Activated naive CD8-positive, alpha-beta T cell treated with anti-CD3 and anti-CD28 coated beads, Interleukin-2, amount 50 U/mL, for 24 hours (primary cell): ENCODE measurements at regions not wholly inside any gene's neighbourhood (a gene's known extent, or its start where the extent isn't known, plus 50 kb on each side); places are given as distances from the start of the nearest gene placed in this dataset.

Source experiments
- ATAC-seq: fragments of 150-1000 bp; cut with Tn5 transposase; one replicate; pipeline ENCODE4 v1.10.0; 2021
- DNase-seq: peaks from one replicate; pipeline ENCODE4 v3.0.0; 2021
- H3K27ac Mint-ChIP-seq: one replicate; pipeline ENCODE4 v1.8.0; 2021; ENCODE audit warnings: mild to moderate bottlenecking, mixed read lengths
- H3K27me3 Mint-ChIP-seq: one replicate; pipeline ENCODE4 v1.8.0; 2021; ENCODE audit warnings: mixed read lengths
- H3K36me3 Mint-ChIP-seq: one replicate; pipeline ENCODE4 v1.8.0; 2021; ENCODE audit warnings: low read depth, mixed read lengths
- H3K4me1 Mint-ChIP-seq: one replicate; pipeline ENCODE4 v1.8.0; 2021; ENCODE audit warnings: mixed read lengths
- H3K4me3 Mint-ChIP-seq: one replicate; pipeline ENCODE4 v1.8.0; 2021; ENCODE audit warnings: mild to moderate bottlenecking, moderate library complexity, mixed read lengths
- H3K9me3 Mint-ChIP-seq: one replicate; pipeline ENCODE4 v1.8.0; 2021; ENCODE audit warnings: mixed read lengths

DNA sequence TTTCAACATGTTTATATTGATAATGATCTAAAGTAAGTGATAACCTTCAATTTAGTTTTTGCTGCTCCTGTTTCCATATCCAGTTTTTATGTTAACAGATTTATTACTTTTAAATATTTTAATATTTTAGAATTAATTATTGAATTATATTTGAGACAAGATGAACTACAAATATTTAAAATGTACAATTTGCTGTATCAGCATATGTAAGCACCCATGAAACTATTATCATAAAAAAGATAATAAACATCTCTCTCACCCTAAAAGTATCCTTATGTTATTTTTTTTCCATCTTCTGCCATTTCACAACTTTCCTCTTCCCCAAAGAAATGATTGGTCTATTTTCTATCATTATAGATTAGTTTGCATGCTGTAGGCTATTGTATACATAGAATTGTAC lies 1426.6 kb upstream of the PRR20A start:
- Mint-ChIP-seq H3K27ac (no peak overlapping the region), H3K9me3 (peaks cover 16% of the 10 kb centered on the region), H3K27me3 (no peaks in the 10 kb centered on the region), H3K36me3 (no peaks in the 10 kb centered on the region), H3K4me3 (no peak overlapping the region), H3K4me1 (no peaks in the 10 kb centered on the region)
- ATAC-seq (no peak), DNase-seq (no peak)

DNA sequence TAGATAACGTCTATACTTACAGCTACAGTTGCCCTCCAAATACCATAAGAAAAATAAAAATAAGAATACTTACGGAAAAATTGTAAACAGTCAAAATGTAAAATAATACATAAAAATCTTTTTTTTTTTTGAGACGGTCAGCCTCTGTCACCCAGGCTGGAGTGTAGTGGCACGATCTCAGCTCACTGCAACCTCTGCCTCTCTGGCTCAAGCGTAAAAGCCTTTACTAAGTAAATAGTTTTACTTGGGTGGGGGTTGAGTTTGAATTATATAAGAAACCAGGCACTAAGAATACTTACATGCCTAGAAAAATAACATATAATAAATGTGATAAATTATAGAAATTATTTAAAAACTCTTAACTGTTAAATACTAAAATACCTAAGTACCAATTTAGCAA lies 1413.0 kb upstream of the PRR20A start:
- peaks cover 16% of the 10 kb centered on the region for H3K9me3 Mint-ChIP-seq
- H3K27ac Mint-ChIP-seq = no peak overlapping the region
- DNase-seq (no peak), ATAC-seq (no peak)
- H3K4me3 Mint-ChIP-seq = no peak overlapping the region
- no peaks in the 10 kb centered on the region for H3K36me3 Mint-ChIP-seq
- H3K4me1 Mint-ChIP-seq = no peaks in the 10 kb centered on the region
- no peaks in the 10 kb centered on the region for H3K27me3 Mint-ChIP-seq

DNA sequence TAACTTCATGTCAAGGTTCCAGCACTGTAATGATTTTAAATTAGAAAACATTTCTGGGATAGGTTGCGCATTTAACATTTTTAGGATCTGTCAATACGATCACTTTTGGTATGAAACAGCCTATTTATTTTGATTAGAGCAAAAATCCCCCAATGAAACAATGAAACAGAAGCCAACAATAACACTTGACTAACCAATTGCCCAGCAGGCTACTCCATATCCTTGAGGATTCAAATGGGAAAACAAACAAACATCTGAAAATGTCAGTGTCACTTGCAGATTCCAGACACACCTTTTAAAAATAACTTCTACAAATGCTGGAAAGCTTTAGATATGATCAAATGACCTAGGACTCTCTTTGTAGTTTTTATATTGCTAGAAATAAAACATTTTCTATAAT lies 1412.5 kb upstream of the PRR20A start:
- H3K27me3 Mint-ChIP-seq = no peaks in the 10 kb centered on the region
- no peaks in the 10 kb centered on the region for H3K36me3 Mint-ChIP-seq

DNA sequence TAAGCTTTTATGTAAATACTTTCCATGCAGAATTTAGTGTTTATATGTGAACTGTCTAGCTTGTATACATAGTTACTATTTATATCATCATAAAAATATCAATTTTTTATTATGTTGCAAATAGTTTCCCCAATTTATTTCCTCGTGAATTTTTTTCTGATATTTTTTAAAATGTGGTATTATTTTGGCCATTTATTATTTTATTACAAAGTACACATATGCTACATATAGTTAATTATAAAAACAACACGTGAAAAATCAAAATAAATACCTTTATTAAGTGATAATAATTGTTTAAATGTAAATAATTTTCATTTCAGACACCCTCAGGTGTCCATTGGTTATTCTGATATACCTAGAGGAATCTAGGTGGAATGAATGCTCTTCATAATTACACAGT lies 1394.9 kb upstream of the PRR20A start:
- Mint-ChIP-seq H3K4me3 (no peak overlapping the region), H3K27ac (no peak overlapping the region), H3K36me3 (no peaks in the 10 kb centered on the region), H3K9me3 (peaks cover 6% of the 10 kb centered on the region), H3K4me1 (no peaks in the 10 kb centered on the region), H3K27me3 (no peaks in the 10 kb centered on the region)
- ATAC-seq (no peak), DNase-seq (no peak)

More for the DNA sequence above, 1412.5 kb upstream of the PRR20A start:
- DNase-seq (no peak), ATAC-seq (no peak)
- peaks cover 20% of the 10 kb centered on the region for H3K9me3 Mint-ChIP-seq
- no peak overlapping the region for H3K27ac Mint-ChIP-seq
- H3K4me1 Mint-ChIP-seq = no peaks in the 10 kb centered on the region
- H3K4me3 Mint-ChIP-seq = no peak overlapping the region

DNA sequence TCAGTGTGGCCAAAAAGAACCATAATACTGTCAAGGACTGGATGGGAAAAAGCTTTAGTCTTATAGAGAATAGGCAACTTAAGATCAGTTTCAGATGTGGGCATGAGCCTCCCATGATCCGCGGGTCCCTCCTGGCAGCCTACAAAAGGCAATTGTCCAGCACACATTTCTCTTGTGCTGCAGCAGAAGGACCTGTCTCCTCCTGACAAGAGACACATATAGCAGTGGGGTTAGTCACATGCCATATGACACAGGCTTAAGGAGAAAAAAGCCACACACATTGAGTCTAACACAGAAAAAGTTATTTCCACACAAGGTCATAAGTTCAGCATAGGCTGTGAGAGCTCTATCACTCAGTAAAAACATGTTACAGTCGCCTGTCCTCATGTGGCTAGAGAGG lies 1378.7 kb upstream of the PRR20A start:
- no peak overlapping the region for H3K27ac Mint-ChIP-seq
- no peak overlapping the region for H3K4me3 Mint-ChIP-seq
- H3K27me3 Mint-ChIP-seq = no peaks in the 10 kb centered on the region
- DNase-seq = no peak
- no peaks in the 10 kb centered on the region for H3K36me3 Mint-ChIP-seq
- no peaks in the 10 kb centered on the region for H3K4me1 Mint-ChIP-seq
- peaks cover 6% of the 10 kb centered on the region for H3K9me3 Mint-ChIP-seq
- no peak for ATAC-seq

DNA sequence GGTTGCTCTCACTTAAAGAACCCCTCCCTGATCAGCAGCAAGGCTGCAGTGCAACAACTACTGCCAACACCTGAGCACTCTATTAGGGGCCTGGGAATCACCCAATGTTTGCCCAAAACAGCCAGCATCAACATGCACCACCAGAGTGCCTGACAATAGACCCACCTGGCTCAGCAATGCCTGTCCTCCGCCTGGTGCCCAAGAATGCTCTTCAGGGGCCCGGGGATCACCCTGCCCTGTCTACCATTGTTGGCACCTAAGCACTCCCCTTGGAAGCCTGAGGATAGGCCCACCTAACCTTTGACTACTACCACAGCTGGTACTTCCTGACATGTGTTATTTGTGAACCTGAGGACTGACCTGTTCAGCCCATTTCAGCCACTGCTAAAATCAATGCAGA lies 1363.1 kb upstream of the PRR20A start:
- H3K4me3 Mint-ChIP-seq = no peak overlapping the region
- H3K36me3 Mint-ChIP-seq = no peaks in the 10 kb centered on the region
- ATAC-seq = no peak
- H3K27me3 Mint-ChIP-seq = no peaks in the 10 kb centered on the region
- peaks cover 12% of the 10 kb centered on the region for H3K9me3 Mint-ChIP-seq
- no peaks in the 10 kb centered on the region for H3K4me1 Mint-ChIP-seq
- H3K27ac Mint-ChIP-seq = no peak overlapping the region
- DNase-seq = no peak

DNA sequence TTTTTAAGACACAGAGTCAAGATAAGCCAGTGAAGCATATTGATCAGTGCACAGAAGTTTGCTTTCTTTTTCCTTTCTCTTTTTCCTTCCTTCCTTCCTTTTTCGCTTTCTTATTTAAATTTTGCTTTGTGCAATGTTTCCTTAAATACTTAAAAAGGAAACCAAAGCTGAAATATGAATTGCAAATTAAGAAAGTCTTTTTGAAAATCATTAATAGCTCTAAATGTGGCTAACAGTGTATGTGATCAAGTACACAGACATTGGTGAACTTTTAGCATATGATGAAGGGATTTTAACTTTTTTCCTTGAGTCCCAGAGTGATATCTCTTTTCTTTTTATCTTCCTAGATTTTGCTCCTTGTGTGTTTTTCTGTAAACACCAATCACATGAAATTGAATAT lies 1356.9 kb upstream of the PRR20A start:
- Mint-ChIP-seq H3K27ac (no peak overlapping the region), H3K9me3 (peaks cover 4% of the 10 kb centered on the region), H3K4me3 (no peak overlapping the region), H3K4me1 (no peaks in the 10 kb centered on the region), H3K36me3 (no peaks in the 10 kb centered on the region), H3K27me3 (no peaks in the 10 kb centered on the region)
- DNase-seq (no peak), ATAC-seq (no peak)

DNA sequence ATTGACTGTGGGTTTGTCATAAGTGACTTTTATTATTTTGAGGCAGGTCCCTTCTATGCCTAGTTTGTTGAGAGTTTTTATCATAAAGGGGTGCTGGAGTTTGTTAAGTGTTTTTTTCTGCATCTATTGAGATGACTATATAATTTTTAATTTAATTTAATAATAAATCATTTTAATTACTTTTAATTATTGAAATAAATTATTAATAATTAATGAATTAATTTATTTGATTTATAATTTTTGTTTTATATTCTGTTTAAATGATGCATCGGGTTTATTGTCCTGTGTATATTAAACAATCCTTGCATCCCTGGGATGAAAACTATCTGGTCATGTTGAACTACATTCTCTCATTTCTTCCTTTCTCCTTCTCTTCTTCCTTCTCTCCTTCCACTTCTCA lies 1352.2 kb upstream of the PRR20A start:
- Mint-ChIP-seq H3K36me3 (no peaks in the 10 kb centered on the region), H3K27ac (no peak overlapping the region)

DNA sequence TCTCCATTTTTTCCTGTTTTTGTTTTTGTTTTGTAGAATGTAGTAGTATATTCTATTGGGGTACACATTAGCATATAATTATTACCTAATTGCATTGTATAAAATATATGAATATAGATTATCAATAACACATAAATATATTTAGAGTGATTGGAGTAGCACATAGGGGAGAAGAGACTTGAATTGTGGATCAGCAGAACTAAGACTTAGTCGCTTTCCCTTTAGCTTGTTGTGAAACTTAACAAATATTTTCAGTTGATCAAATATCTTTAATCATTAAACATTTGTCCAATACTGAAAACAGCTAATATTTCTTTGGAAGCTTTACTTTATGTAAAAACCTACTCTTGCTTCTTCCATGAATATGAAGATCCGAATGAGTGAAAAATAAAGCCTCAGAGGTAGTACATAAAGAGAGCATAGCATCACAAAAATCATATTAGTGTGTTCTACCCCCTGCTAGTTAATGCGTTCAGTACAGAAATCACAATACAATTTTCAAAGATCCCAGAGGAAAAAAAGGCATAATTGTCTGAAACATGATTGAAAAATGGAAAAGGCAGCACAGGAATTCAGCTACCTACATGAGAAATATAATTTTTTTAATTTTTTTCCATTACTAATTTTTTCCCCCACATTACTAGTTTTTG lies 1348.0 kb upstream of the PRR20A start:
- Mint-ChIP-seq H3K27me3 (no peaks in the 10 kb centered on the region), H3K36me3 (no peaks in the 10 kb centered on the region), H3K4me3 (no peak overlapping the region), H3K9me3 (peaks cover 4% of the 10 kb centered on the region), H3K27ac (no peak overlapping the region), H3K4me1 (no peaks in the 10 kb centered on the region)
- ATAC-seq (no peak), DNase-seq (no peak)

More for the DNA sequence above, 1352.2 kb upstream of the PRR20A start:
- Mint-ChIP-seq H3K27me3 (no peaks in the 10 kb centered on the region), H3K4me1 (no peaks in the 10 kb centered on the region), H3K9me3 (peaks cover 4% of the 10 kb centered on the region), H3K4me3 (no peak overlapping the region)
- ATAC-seq (no peak), DNase-seq (no peak)

DNA sequence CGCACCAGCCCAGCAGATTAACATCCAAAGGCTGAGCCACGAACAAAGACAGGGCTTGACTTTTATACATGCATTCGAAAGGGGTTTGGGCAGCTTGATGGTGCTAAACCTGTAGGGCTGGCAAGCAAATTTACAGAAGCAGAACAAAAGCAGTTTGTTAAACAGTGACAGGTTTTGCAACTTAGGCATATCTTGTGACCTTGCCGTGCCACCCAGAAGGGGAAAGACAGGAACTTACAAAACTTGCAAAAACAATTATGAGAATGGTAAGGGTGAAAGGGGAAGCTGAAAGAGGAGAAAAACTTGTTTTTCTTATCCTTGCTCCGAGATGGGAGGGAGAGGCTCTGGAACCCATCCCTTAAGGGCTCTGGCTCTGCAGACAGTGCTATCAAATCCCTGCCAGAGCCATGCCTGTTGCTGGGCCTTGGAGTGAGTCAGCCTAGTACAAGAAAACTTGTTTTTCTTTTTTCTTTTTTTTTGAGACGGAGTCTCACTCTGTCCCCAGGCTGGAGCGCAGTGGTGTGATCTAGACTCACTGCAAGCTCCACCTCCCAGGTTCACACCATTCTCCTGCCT lies 1325.2 kb upstream of the PRR20A start:
- no peaks in the 10 kb centered on the region for H3K27me3 Mint-ChIP-seq
- DNase-seq (no peak), ATAC-seq (no peak)
- no peak overlapping the region for H3K4me3 Mint-ChIP-seq
- H3K4me1 Mint-ChIP-seq = no peaks in the 10 kb centered on the region
- no peaks in the 10 kb centered on the region for H3K36me3 Mint-ChIP-seq
- no peak overlapping the region for H3K27ac Mint-ChIP-seq
- peaks cover 9% of the 10 kb centered on the region for H3K9me3 Mint-ChIP-seq

DNA sequence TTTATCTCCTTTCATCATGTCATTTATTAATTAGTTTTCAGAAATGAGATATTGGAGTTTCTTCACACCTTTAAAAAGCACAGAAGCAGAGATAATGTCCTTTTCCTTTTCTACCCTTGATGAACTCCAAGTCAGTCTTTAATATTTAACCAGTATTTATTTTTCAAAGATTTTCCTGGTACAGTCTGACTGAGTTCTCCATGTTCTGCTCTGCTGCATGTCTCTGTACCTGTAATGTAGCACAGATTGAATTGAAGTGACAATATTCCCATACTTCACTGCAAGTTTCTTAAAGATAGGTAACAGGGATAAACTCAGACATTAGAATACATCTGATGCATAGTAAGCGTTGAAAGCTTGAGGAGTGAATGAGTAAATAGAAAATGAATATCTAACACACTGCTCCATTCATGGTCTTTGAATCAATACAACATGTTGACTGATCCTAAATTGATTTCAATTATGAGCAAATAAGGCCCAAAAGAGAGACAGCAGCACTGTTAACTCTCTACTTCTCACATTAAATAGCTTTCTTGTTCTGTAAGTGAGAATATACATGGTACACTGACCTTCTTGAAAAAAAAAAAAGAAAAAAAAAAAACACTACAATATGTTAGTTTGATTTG lies 1323.6 kb upstream of the PRR20A start:
- ATAC-seq (no peak), DNase-seq (no peak)
- Mint-ChIP-seq H3K4me3 (no peak overlapping the region), H3K4me1 (no peaks in the 10 kb centered on the region), H3K27me3 (no peaks in the 10 kb centered on the region), H3K36me3 (no peaks in the 10 kb centered on the region), H3K9me3 (peaks cover 9% of the 10 kb centered on the region), H3K27ac (no peak overlapping the region)

DNA sequence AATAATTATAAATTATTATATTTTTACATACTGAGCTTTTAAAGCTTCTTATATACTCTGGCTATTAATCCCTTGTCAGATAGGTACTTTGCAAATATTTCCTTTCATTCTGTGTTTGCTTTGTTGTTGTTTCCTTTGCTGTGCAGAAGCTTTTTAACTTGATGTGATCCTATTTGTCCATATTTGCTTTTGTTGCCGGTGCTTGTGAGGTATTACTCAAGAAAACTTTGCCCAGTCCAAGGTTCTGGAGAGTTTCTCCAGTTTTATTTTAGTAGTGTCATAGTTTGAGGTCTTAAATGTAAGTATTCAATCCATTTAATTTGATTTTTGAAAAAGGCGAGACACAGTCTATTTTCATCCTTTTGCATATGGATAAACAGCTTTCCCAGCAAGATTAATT lies 1319.9 kb upstream of the PRR20A start:
- no peak for ATAC-seq
- H3K27ac Mint-ChIP-seq = no peak overlapping the region
- H3K27me3 Mint-ChIP-seq = no peaks in the 10 kb centered on the region
- no peaks in the 10 kb centered on the region for H3K4me1 Mint-ChIP-seq
- H3K4me3 Mint-ChIP-seq = no peak overlapping the region
- peaks cover 4% of the 10 kb centered on the region for H3K9me3 Mint-ChIP-seq
- no peak for DNase-seq
- no peaks in the 10 kb centered on the region for H3K36me3 Mint-ChIP-seq

DNA sequence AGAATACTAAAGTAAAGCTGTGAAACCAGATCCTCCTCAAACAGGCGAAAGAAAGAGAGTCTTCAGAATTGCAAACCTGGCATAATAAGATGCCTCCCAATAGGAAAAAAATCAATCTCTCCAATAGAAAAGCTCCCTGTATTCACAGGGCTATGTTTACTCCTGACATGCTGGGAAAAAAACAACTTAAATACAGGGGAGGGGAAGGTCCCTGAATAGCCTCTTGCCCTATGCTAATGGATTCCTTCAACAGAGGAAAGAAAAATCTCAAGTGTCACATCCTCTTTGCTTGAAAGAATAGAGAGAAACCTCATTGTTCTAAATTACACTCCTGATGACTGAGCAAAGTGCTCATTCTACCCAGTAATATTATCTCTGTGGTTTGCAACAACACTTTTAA lies 1271.1 kb upstream of the PRR20A start:
- Mint-ChIP-seq H3K9me3 (peaks cover 32% of the 10 kb centered on the region), H3K4me1 (no peaks in the 10 kb centered on the region), H3K4me3 (no peak overlapping the region), H3K36me3 (no peaks in the 10 kb centered on the region), H3K27ac (no peak overlapping the region), H3K27me3 (no peaks in the 10 kb centered on the region)
- ATAC-seq (no peak), DNase-seq (no peak)

DNA sequence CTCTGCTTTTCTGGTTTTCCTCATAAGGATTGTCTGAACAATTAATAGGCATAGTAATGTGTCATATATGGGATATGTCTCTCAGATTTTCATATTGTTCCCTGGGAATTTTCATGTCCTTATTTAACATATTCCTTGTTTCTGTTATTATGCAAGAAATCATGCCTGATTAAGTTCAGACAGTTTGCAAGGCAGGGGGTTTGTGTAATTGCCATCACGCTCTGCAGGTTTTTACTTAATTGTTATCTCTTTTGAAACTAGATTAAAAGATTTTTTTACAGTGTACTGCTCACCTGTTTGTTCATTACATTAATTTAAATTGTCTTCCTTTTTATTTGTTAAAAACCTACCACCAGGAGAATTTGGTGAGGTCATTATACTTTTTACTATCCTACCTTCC lies 1253.2 kb upstream of the PRR20A start:
- DNase-seq = no peak
- H3K36me3 Mint-ChIP-seq = no peaks in the 10 kb centered on the region
- no peak overlapping the region for H3K4me3 Mint-ChIP-seq
- H3K27me3 Mint-ChIP-seq = no peaks in the 10 kb centered on the region
- no peak overlapping the region for H3K27ac Mint-ChIP-seq
- peaks cover 6% of the 10 kb centered on the region for H3K9me3 Mint-ChIP-seq
- no peaks in the 10 kb centered on the region for H3K4me1 Mint-ChIP-seq
- ATAC-seq = no peak

DNA sequence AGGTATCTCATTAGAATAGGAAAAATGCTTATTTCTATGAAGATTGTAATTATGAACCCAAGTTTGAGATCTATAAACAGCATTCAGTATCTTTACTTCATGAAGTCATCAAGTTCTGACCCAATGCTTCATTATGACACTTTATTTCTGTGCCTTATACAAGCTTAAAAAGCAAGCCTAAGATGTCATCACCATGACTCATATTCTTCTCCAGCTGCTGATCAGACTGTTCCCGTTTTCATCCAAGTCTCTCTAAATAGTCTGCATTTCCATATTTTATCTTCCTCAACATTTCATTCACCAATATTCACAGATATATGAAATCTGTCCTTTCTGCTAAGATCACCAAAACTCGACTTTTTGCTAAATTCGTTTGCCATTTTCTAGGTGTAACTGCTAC lies 1247.2 kb upstream of the PRR20A start:
- DNase-seq (no peak), ATAC-seq (no peak)
- no peaks in the 10 kb centered on the region for H3K27me3 Mint-ChIP-seq
- H3K36me3 Mint-ChIP-seq = no peaks in the 10 kb centered on the region
- no peak overlapping the region for H3K4me3 Mint-ChIP-seq
- H3K27ac Mint-ChIP-seq = no peak overlapping the region
- no peaks in the 10 kb centered on the region for H3K4me1 Mint-ChIP-seq
- H3K9me3 Mint-ChIP-seq = peaks cover 11% of the 10 kb centered on the region
